ENCODE measurements at regions not wholly inside any gene's neighbourhood (a gene's known extent, or its start where the extent isn't known, plus 50 kb on each side); places are given as distances from the start of the nearest gene placed in this dataset.

DNA sequence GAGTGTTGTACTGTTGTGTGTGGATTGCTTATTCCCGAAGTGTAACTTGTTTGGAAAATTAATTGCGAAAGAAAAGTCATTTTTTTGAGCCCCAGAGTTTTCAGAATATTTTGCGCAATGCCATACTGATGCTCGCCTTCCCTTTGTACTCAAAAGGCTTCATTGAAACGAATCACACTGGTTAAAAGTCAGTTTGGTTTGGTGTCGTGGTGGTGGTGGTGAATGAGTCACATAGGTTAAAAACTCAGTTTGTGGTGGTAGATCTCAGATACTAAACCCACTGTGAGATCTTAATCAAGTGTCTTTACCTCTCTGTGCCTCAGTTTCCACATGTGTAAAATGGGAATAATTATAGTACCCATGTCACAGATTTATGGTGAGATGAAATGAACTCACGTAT is 61.1 kb upstream of the IL6 start:
- TF ChIP-seq, protein P1, sequence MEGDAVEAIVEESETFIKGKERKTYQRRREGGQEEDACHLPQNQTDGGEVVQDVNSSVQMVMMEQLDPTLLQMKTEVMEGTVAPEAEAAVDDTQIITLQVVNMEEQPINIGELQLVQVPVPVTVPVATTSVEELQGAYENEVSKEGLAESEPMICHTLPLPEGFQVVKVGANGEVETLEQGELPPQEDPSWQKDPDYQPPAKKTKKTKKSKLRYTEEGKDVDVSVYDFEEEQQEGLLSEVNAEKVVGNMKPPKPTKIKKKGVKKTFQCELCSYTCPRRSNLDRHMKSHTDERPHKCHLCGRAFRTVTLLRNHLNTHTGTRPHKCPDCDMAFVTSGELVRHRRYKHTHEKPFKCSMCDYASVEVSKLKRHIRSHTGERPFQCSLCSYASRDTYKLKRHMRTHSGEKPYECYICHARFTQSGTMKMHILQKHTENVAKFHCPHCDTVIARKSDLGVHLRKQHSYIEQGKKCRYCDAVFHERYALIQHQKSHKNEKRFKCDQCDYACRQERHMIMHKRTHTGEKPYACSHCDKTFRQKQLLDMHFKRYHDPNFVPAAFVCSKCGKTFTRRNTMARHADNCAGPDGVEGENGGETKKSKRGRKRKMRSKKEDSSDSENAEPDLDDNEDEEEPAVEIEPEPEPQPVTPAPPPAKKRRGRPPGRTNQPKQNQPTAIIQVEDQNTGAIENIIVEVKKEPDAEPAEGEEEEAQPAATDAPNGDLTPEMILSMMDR (IDR thresholded peaks at IDR 0.05; ENCODE audit: low read depth, low read length), result no peak
- TF ChIP-seq EZH2phosphoT487 (IDR thresholded peaks at IDR 0.05; ENCODE audit: low read depth), result no peak

Measured in OCI-LY3 (cell line).